ENCODE measurements at regions not wholly inside any gene's neighbourhood (a gene's known extent, or its start where the extent isn't known, plus 50 kb on each side); places are given as distances from the start of the nearest gene placed in this dataset.

DNA sequence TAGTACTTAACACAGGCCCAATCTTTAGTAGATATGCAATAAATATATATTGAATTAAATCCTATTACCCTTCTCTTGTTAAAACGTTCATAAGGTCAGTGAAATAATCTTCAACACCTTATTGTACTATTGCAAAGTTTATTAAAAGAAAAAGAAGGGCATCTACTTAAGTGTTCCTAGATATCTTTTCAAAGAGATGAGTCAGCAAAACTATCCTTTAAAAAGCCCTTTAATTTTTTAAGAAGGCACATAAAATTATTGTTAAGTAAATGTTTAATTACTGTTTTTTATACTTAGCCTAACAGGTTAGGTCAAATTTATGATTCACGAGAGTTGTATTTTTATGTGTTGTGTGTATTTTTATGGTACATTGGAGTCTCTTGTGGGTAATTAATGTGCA, 77.3 kb upstream of the PPP1R2C start:
- no peaks in the 10 kb centered on the region for H3K27me3 ChIP-seq
- DNase-seq: no peak
- H3K27ac ChIP-seq: no peak overlapping the region
- no peak overlapping the region for H3K4me3 ChIP-seq
- TF ChIP-seq, protein P1, sequence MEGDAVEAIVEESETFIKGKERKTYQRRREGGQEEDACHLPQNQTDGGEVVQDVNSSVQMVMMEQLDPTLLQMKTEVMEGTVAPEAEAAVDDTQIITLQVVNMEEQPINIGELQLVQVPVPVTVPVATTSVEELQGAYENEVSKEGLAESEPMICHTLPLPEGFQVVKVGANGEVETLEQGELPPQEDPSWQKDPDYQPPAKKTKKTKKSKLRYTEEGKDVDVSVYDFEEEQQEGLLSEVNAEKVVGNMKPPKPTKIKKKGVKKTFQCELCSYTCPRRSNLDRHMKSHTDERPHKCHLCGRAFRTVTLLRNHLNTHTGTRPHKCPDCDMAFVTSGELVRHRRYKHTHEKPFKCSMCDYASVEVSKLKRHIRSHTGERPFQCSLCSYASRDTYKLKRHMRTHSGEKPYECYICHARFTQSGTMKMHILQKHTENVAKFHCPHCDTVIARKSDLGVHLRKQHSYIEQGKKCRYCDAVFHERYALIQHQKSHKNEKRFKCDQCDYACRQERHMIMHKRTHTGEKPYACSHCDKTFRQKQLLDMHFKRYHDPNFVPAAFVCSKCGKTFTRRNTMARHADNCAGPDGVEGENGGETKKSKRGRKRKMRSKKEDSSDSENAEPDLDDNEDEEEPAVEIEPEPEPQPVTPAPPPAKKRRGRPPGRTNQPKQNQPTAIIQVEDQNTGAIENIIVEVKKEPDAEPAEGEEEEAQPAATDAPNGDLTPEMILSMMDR (IDR thresholded peaks at IDR 0.05): no peak
- H3K36me3 ChIP-seq: no peaks in the 10 kb centered on the region
- no peaks in the 10 kb centered on the region for H3K4me1 ChIP-seq
- intact Hi-C loops (cut with DNase I; ENCODE audit: low total_unique reads): no loop called here
- no peaks in the 10 kb centered on the region for H3K9me3 ChIP-seq

DNA sequence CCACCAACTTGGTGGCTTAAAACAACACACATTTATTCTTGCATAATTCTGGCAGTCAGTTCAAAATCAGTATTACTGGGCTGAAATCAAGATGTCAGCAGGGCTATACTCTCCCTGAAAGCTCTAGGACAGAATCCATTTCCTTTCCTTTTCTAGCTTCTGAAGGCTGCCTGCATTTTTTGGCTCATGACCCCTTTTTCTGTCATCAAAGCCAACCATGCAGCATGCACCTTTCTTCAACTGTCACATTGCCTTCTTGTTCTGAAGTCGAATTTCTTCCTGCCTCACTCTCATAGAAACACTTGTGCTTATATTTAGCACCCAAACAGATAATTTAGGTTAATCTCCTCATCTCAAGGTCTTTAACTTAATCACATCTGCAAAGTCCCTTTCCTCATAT, 79.8 kb upstream of the PPP1R2C start:
- intact Hi-C loops (cut with DNase I; ENCODE audit: low total_unique reads): no loop called here
- Histone ChIP-seq H3K27ac (no peak overlapping the region), H3K4me1 (no peaks in the 10 kb centered on the region), H3K9me3 (no peaks in the 10 kb centered on the region), H3K4me3 (no peak overlapping the region), H3K36me3 (no peaks in the 10 kb centered on the region), H3K27me3 (no peaks in the 10 kb centered on the region)
- TF ChIP-seq, protein P1 (IDR thresholded peaks at IDR 0.05): no peak
- DNase-seq: no peak

DNA sequence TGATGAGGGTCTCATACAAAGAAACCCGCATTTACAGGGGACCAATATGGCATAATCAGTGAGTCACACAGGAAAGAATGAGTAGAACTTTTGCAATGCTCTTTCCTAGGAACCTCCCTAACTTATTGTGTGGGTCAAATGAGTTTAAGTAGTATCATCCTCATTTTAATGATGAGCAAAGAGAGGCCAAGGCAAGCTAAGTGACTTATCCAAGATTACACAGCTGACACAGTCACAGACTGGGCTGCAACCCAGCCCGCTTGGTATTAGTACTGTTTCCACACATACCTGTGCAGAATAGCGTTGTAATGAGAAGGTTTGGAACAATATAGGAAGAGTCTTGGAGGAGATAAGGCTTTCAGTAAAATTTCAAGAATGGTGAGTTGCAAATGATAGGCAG, 91.0 kb upstream of the PPP1R2C start:
- no peak overlapping the region for H3K4me3 ChIP-seq
- no peak for DNase-seq
- TF ChIP-seq, protein P1 (IDR thresholded peaks at IDR 0.05): no peak
- H3K4me1 ChIP-seq: no peaks in the 10 kb centered on the region
- intact Hi-C loops (cut with DNase I; ENCODE audit: low total_unique reads): no loop called here
- H3K9me3 ChIP-seq: no peaks in the 10 kb centered on the region
- no peaks in the 10 kb centered on the region for H3K36me3 ChIP-seq
- H3K27ac ChIP-seq: no peak overlapping the region
- H3K27me3 ChIP-seq: no peaks in the 10 kb centered on the region

DNA sequence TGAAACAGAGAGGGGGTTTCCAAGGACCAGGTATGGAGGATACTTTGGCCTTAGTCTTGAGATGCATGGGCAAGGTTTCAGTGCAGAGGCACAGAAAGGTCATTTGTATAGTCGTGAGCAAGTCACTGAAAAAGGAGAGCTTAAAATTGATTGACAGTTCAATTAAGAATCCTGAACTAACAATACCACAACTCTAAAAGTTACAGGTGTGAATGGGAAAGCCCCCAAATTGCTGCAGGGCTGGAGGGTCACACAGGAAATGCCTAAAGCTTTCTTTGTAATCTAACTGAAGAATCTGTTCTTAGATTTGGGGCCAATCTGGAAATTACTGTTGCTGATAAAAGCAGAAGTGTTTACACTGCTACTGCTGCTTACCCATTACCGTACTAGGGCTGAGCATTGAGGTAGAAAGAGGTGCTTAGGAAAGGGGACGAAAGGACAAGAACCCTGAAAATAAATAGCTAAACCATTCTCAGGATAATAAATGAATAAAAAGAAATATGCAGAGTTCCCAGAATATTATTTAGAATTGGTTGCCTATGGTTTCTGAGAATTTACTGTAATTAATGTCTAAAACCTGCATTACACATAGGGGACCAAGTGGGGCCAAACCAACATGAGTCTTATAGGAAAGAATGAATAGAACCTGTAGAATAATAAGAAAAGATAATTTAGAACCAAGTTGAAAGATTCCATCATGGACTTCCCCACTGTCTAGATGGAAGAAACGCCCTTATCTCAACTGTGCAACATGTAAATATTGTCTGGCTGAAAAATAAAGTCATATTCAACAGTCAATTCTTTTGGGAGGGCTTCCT, 91.9 kb upstream of the PPP1R2C start:
- intact Hi-C loops (cut with DNase I; ENCODE audit: low total_unique reads): no loop called here

DNA sequence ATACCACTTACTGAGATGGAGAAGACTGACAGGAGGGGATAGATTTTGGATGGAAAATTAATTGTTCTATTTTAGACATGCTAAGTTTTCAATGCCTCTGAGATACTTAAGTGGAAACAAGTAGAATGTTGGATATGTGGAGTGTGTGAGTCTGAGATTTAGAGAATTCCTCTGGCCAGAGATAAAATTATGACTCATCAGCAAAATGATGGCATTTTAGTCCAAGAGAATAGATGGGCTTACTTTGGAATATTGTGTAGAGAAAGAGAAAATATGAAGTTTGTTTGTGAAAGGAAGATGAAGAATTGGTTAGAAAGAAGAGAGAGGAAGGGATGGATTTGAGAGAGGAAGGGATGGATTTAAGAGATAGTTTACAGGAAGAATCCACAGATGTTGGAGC, 108.6 kb upstream of the PPP1R2C start:
- DNase-seq: no peak
- TF ChIP-seq, protein P1 (IDR thresholded peaks at IDR 0.05): no peak
- H3K27me3 ChIP-seq: no peaks in the 10 kb centered on the region
- no peak overlapping the region for H3K4me3 ChIP-seq
- no peaks in the 10 kb centered on the region for H3K9me3 ChIP-seq
- intact Hi-C loops (cut with DNase I; ENCODE audit: low total_unique reads): no loop called here
- no peaks in the 10 kb centered on the region for H3K36me3 ChIP-seq
- no peaks in the 10 kb centered on the region for H3K4me1 ChIP-seq
- H3K27ac ChIP-seq: no peak overlapping the region

More for the DNA sequence above, 91.9 kb upstream of the PPP1R2C start:
- DNase-seq: no peak
- H3K36me3 ChIP-seq: no peaks in the 10 kb centered on the region
- no peak overlapping the region for H3K27ac ChIP-seq
- H3K27me3 ChIP-seq: no peaks in the 10 kb centered on the region
- H3K9me3 ChIP-seq: no peaks in the 10 kb centered on the region
- H3K4me1 ChIP-seq: no peaks in the 10 kb centered on the region
- no peak overlapping the region for H3K4me3 ChIP-seq
- TF ChIP-seq, protein P1 (IDR thresholded peaks at IDR 0.05): no peak
